ENCODE measurements at regions not wholly inside any gene's neighbourhood (a gene's known extent, or its start where the extent isn't known, plus 50 kb on each side); places are given as distances from the start of the nearest gene placed in this dataset.

DNA sequence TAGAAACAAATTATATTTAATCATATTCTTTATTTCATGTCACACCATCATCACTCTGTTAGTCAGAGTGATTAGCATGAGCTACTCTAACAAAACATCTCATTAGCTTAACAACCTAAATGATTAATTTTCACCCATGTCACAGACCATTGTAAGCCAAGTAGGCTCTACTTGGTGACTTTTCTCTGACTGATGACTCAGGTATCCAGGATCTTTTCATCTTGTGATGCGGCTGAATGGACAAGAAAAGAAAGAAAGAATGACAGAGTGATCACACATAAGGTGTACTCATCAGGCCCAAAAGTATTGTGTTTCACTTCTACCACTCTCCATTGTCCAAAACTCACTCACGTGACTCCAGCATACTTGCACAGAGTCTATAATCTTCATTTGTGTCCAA lies 299.3 kb downstream of the ANXA1 start:
- H3K4me3 ChIP-seq (ENCODE audit: control insufficient read depth, low read depth, low read length), result no peak overlapping the region
- no peak for DNase-seq (ENCODE audit: low read depth)
- TF ChIP-seq, protein P1, sequence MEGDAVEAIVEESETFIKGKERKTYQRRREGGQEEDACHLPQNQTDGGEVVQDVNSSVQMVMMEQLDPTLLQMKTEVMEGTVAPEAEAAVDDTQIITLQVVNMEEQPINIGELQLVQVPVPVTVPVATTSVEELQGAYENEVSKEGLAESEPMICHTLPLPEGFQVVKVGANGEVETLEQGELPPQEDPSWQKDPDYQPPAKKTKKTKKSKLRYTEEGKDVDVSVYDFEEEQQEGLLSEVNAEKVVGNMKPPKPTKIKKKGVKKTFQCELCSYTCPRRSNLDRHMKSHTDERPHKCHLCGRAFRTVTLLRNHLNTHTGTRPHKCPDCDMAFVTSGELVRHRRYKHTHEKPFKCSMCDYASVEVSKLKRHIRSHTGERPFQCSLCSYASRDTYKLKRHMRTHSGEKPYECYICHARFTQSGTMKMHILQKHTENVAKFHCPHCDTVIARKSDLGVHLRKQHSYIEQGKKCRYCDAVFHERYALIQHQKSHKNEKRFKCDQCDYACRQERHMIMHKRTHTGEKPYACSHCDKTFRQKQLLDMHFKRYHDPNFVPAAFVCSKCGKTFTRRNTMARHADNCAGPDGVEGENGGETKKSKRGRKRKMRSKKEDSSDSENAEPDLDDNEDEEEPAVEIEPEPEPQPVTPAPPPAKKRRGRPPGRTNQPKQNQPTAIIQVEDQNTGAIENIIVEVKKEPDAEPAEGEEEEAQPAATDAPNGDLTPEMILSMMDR (conservative IDR thresholded peaks at IDR 0.05; ENCODE audit: control insufficient read depth, insufficient read depth, low read depth, low read length), result no peak

- no peak for DNase-seq (ENCODE audit: low read depth)
- H3K4me3 ChIP-seq (ENCODE audit: control insufficient read depth, low read depth, low read length), result no peak overlapping the region
- TF ChIP-seq, protein P1 (conservative IDR thresholded peaks at IDR 0.05; ENCODE audit: control insufficient read depth, insufficient read depth, low read depth, low read length), result no peak
Observed at GRCh38 chr9:73459817-73460216, 308.2 kb downstream of the ANXA1 start.

GRCh38 chr9:73468716-73469115 lies 317.1 kb downstream of the ANXA1 start:
- TF ChIP-seq, protein P1 (conservative IDR thresholded peaks at IDR 0.05; ENCODE audit: control insufficient read depth, insufficient read depth, low read depth, low read length), result no peak
- DNase-seq (ENCODE audit: low read depth), result no peak
- no peak overlapping the region for H3K4me3 ChIP-seq (ENCODE audit: control insufficient read depth, low read depth, low read length)

GRCh38 chr9:73470766-73471165 lies 319.1 kb downstream of the ANXA1 start:
- TF ChIP-seq, protein P1 (conservative IDR thresholded peaks at IDR 0.05; ENCODE audit: control insufficient read depth, insufficient read depth, low read depth, low read length), result no peak
- DNase-seq (ENCODE audit: low read depth), result no peak

GRCh38 chr9:73474002-73474600 lies 322.4 kb downstream of the ANXA1 start:
- no peak for DNase-seq (ENCODE audit: low read depth)
- TF ChIP-seq, protein P1 (conservative IDR thresholded peaks at IDR 0.05; ENCODE audit: control insufficient read depth, insufficient read depth, low read depth, low read length), result no peak
- no peak overlapping the region for H3K4me3 ChIP-seq (ENCODE audit: control insufficient read depth, low read depth, low read length)

More at GRCh38 chr9:73470766-73471165, 319.1 kb downstream of the ANXA1 start:
- H3K4me3 ChIP-seq (ENCODE audit: control insufficient read depth, low read depth, low read length), result no peak overlapping the region

GRCh38 chr9:73474625-73475024 lies 323.0 kb downstream of the ANXA1 start:
- H3K4me3 ChIP-seq (ENCODE audit: control insufficient read depth, low read depth, low read length), result no peak overlapping the region
- TF ChIP-seq, protein P1 (conservative IDR thresholded peaks at IDR 0.05; ENCODE audit: control insufficient read depth, insufficient read depth, low read depth, low read length), result no peak
- no peak for DNase-seq (ENCODE audit: low read depth)

GRCh38 chr9:73494894-73495293 lies 343.2 kb downstream of the ANXA1 start:
- TF ChIP-seq, protein P1 (conservative IDR thresholded peaks at IDR 0.05; ENCODE audit: control insufficient read depth, insufficient read depth, low read depth, low read length), result no peak
- no peak for DNase-seq (ENCODE audit: low read depth)
- H3K4me3 ChIP-seq (ENCODE audit: control insufficient read depth, low read depth, low read length), result no peak overlapping the region
